NCI-H774 (cell line): ENCODE measurements at regions not wholly inside any gene's neighbourhood (a gene's known extent, or its start where the extent isn't known, plus 50 kb on each side); places are given as distances from the start of the nearest gene placed in this dataset.

Experiments used
- DNase-seq: peaks from one replicate; lab custom pipeline; 2025; lab: John Stamatoyannopoulos, UW

DNA sequence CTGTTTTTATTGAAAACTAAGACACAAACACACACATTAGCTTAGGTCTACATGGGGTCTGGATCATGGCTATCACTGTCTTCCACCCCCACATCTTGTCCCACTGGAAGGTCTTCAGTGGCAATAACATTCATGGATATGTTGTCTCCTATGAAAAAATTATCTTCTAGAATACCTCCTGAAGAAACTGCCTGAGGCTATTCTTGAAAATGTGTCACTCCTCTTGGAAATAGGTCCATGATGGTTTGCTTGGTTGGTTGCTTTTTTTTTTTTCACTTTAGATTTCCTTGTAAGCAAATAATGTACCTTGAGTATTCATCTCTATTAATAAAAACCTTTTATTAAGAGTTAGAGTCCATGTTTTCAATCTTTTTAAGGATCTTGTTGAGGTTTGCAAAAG is 195.3 kb upstream of the PDE5A start:
- no peak for DNase-seq

DNA sequence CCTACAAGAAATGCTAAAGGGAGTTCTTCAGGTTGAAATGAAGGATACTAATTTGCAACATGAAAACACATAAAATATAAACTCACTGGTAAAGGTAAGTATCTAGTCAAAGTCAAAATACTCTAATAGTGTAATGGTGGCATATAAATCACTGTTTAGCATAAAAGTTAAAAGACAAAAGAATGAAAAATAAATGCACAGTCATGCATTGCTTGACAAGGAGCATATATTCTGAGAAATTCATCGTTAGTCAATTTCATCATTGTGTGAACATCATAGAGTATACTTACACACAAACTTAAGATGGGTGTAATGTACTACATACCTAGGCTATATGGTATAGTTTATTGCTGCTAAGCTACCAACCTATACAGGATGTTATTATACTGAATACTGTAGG is 194.4 kb upstream of the PDE5A start:
- DNase-seq, result no peak

DNA sequence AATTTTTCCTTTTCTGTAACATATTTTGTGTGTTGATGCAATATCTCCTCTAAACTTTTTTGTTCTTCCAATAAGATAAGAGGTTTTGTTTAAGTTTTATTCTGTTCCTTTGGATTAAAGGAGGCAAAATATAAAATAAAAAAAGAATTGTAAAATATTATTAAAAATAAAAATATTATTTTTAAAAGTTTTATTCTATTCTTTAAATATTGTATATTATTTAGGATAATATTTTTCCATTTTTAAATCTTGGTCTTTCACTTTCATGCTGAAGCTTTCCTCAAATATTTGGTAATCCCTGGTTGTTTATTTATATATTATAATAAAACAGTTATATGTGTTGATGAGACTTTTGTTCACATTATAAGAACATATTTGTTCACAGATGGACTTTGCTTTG is 187.9 kb upstream of the PDE5A start:
- no peak for DNase-seq

DNA sequence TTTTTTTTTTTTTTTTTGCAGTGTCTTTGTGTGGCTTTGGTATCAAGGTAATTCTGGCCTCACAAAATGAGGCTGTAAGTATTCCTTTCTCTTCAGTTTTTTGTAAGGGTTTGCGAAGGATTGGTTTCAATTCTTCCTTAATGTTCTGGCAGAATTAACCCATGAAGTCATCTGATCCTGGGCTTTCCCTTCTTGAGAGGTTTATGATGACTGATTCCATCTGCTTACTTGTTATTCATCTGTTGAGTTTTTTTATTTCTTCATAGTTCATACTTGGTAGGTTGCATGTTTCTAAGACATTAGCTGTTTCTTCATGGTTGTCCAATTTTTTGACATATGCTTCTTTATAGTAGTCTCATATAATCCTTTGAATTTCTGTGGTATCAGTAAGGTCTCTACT is 181.4 kb upstream of the PDE5A start:
- no peak for DNase-seq

DNA sequence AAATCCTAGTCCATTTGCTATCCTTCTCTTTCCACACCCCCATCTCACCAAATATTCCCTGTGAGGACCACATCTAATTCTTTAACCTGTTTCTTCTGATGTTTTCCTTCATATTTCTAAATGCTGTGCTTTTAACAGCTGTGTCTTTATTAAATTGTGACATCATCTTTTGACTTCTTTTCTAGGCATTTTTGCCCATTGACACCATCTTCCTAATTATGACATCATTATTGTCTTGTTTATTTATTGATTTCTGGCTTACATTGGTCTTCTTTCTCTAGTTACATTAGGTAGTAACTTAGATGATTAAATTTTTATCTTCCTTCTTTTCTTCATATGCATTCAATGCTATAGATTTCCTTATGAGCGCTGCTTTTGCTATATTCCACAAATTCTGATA is 175.8 kb upstream of the PDE5A start:
- DNase-seq, result no peak

DNA sequence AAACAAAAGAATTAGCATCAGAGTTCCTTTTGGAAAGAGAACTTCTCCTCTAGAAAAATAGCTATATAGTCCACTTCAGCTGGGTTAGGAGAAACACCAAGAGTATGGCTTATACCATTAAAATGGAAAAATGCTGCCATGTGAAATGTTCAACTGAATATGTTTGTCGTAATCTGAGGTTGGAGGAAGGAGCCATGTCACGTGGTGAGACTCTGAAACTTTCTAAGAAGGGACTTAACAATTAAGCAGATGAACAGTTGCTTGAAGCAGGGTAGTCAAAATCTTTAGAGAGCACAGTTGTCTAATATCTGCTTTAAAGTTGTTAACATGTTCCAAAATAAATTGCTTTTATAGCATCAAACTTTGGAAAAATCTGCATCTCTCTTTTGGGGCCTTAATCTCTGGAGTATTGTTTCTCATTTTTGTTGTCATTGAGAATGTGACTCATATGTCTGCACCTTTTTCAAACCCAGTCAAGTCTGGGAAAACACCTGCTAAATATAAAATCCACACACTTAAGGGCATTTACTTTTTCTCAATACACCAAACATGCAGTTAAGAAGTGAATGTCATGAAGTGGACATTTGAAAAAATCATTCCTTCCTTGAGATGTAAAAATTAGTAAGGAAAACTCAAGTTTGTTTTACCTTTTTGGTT is 168.8 kb upstream of the PDE5A start:
- no peak for DNase-seq

DNA sequence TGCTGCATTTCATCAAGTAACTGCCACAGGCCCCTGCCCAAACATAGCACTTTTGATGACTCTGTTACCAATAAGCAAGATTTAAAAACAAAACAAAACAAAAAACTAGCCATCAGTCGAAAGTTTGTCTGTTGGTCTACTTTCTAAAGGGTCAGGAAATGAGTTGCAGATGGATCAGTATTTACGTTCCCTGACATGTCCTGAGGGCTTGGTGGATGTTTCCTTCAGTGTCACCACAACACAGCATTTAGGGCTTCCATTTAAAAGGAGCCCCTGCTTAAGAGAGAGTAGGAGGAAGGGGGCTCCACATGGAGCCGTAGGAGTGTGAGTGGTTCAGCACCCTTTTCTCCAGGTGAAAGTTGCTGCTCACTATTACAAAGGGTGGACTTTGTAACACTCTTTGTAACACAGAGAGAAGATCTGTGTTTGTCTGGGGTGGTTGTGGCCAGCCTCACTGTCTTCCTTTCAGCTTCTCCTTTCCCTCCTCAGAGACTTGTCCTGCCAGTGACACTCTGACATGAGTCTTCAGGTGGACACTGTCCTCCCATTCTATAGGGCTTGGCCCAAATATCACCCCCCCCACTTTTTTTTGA is 167.5 kb upstream of the PDE5A start:
- no peak for DNase-seq

DNA sequence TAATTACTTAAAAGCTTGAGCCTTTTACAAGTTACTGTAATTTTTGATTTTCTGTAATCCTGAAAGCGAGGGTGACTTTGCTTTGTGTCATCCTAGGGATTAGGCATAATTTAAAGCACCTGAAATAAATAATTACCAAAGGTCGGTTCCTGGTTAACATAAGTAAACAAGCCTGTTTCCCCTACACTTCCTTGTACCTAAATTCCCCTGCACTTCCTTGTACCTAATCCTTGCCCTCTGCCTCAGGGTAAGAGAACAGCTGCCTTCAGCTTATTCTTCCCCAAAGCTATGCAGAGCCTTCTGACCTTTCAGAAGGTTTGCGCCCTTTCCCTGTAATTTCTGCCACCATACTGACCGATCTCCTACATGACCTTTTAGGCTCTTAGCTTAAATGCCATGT is 166.1 kb upstream of the PDE5A start:
- DNase-seq, result no peak

DNA sequence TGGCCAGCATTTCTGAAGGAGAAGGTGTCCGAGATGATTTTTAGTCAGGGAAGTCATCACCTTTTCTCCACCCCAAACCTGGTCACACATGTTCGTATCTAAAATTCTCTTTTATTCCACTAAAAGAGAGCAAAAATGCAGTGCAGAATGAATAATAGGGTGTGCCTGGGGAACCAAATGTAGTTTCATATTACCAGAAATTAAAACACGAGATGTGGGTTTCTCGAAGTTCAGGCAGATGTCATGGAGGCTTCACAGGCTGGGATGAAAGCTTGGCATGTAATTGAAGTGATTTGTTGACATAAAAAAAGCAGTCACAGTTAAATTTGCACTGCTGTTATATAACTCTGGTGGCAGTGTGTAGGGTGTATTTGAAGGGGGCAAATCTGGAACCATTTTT is 165.5 kb upstream of the PDE5A start:
- DNase-seq, result no peak

DNA sequence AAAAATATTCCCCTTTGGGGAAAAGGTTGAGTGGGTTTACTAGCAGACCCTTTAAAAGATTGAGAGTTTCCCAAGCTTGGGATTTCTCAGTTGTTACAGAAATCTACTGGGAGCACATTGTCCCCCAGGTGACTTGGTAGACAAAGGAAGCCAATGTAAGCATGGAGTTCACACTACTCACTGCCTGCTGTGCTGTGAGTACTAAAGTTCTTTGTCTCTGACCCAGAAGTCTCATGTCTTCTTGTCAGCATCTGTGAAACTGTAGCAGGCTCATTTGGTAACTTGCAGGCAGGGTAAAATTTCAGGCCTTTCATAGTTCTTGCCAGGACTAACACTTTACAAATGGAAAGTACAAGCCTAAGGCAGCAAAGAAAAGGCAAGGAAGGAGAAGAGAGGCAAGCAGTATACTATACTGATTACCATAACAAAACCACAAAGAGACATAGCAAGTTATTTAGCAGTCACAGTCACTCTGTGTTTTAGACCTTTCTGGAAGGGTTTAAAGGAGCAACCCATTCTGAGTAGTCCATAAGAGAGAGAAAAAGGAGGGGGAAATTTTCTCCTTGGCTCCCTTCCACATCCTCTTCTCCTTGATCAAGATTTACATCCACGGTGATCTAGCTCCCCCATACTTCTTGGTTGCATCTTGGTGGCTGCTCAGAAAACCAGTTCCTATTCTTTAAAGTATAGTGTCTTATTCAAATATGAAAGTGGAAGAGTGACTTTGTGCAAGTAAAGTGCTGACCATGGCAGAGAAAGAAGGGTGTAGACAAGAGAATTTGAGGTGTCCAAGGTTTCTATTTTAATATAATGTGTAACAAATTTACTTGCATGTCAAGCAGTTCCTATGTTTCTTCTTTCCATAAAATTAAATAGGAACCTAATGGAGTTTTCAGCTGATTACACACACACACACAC is 160.0 kb upstream of the PDE5A start:
- DNase-seq, result no peak

DNA sequence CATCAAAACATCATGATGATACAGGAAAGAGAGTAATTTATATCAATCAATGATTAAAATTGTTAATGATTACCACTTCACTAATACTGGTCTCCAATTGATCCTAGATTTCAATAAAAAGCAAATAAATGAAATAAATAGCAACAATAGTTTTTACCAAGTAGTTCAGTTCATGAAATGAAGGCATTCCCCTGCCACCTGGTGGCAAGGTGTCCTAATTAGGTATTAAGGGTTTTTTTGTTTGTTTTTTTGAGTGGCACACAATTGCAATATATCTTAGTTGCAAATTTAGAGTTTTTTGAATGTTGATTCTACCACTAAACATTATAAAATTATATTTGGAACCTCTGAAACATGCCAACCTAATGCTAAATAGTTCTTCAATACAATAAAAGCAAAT is 157.4 kb upstream of the PDE5A start:
- DNase-seq, result no peak

DNA sequence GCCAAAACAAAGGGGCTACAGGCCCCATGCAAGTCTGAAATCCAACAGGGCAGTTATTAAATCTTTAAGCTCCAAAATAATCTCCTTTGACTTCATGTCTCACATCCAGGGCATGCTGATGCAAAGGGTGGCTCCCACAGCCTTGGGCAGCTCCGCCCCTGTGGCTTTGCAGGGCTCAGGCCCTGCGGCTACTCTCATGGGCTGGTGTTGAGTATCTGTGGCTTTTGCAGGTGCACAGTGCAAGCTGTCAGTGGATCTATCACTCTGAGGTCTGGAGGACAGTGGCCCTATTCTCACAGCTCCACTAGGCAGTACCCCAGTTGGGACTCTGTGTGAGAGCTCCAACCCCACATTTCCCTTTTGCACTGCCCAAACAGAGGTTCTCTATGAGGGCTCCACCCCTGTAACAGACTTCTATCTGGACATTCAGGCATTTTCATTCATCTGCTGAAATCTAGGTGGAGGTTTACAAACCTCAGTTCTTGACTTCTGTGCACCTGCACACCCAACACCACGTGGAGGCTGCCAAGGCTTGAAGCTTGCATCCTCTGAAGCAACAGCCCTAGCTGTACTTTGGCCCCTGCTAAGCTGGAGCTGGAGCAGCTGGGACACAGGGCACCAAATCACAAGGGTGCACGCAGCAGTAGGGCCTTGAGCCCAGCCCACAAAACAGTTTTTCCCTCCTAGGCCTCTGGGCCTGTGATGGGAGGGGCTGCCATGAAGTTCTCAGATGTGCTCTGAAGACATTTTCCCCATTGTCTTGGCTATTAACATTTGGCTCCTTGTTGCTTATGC is 154.8 kb upstream of the PDE5A start:
- DNase-seq, result no peak

DNA sequence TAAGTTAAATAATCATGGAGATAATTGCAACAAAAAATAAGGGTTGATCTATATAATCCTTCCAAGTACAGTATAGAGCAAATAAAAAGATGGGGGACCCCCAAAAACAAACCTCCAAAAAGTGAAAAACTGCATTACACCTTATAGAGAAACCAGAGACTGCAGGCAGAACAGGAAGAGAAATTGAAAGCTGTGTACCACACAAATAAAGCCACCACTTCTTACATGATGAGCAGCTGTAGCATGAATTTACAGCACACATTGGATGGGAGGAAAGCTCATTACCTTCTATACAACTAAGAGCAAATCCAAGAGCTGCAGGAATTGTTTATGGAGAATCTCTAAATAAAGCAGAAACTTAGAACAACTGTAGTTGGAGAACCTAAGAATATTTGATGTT is 152.4 kb upstream of the PDE5A start:
- no peak for DNase-seq

DNA sequence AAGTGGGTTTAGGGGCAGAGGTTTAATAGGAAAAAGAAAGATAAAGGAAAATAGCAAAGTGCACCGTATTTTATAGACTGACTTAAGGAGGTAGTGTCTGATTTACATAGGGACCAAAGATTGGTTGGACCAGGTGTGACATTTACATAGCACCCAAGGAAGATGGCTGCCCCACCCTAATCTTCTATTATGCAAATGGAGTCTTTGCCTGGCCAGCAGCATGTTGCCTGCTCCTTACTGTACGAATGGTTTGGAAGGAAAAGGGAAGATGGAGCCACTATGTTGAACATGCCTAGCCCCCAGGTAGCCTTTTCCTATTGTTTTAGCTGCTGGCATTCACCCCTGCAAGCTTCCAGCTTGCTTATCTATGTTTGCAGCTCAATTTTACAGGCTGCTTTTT is 146.2 kb upstream of the PDE5A start:
- DNase-seq, result no peak

DNA sequence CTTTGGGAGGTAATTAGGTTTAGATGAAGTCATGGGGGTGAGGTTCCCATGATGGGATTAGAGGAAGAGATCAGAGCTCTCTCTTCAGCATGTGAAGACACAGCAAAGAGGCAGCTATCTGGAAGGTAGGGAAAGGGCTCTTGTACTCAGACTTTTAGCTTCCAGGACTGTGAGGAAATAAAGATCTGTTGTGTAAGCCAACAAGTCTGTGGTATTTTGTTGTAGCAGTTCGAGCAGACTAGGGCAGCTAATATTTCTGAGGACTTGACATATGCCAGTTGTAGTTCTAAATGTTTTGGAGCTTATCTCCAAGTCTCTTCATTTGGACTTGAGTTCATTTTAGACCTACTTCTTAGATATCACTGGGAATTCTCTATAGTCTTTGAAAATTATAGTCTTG is 137.3 kb upstream of the PDE5A start:
- DNase-seq, result no peak

DNA sequence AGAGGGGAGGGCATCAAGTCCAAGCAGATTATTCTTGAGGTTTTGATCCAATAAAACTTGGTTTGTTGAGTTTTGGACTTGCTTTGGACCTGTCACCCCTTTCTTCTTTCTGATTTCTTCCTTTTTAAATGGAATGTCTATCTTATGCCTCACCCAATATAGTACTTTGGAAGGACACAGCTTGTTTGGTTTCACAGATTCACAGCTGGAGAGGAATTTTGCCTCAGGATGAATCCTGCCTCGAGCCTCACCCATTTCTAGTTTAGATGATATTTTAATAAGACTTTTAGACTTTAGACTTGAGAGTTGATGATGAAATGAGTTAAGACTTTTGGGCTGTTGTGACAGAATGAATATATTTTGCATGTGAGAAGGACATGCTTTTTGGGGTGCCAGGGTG is 136.9 kb upstream of the PDE5A start:
- no peak for DNase-seq

DNA sequence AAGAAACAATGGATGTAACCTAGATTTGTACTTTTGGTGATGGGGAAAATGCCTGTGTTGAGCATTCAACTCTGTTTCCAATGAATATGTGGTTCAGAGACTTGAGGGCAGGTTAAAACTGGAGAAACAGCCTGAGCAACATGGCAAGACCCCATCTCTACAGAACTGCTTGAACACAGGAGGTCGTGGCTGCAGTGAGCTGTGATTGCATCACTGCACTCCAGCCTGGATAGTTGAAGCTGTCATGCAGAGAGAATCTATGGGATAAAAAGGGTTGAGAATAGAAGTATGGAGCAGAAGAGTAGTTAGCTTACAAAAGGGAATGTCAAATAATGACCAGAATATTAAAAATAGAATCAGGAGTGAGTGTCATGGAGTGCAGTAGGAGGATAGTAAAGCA is 134.8 kb upstream of the PDE5A start:
- no peak for DNase-seq

DNA sequence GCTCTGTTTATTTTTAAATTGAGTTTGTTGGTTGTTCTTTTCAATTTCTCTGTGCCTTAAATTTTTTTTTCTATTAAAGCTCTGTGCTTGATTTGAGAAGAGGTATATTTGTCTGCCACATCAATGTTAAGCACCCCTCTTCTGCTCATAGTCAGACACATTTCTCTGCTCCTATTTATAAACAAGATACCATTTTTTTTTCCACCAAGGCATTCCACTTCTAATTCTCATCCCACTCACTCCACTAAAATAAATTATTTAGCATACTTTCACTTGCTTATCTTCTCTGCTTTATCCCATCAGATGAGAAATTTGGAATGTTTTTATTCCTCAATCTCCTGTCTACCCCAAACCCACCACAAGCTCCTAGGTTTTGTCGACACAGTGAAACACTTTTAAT is 127.0 kb upstream of the PDE5A start:
- DNase-seq, result no peak

DNA sequence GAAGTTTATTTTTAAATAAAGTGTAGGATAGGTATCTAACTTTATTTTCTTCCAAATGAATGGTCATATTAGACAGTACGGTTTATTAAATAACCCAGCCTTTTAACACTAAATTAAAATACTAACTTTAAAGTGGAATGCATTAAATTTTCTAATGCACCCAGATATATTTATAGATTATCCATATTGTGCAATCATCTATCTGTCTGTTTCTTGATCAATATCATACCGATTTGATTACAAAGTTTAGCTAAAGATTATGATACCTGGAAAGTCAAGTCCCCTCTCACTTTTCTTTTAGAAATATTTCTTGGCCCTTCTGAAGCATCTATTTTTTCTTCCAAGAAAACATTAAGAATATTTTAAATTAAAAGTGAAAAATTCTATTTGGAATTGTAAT is 124.3 kb upstream of the PDE5A start:
- no peak for DNase-seq

DNA sequence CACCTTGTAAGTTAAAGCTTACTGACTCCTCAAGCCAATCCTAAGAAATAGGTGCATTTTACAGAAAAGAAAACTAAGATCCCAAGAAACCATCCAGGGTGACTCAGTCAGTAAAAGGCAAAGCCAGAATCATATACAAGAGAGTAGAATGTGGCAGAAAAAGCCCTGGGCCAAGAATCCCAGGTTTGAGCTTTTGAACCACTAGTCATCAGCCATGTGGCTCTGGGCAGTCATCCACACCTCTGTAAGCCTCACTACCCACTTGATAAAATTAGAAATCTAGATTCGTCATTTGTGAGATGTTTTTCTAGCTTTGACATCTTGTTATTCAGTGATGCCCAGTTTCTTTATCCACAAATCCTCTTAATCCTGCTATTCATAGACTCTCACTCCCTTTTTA is 122.2 kb upstream of the PDE5A start:
- no peak for DNase-seq

DNA sequence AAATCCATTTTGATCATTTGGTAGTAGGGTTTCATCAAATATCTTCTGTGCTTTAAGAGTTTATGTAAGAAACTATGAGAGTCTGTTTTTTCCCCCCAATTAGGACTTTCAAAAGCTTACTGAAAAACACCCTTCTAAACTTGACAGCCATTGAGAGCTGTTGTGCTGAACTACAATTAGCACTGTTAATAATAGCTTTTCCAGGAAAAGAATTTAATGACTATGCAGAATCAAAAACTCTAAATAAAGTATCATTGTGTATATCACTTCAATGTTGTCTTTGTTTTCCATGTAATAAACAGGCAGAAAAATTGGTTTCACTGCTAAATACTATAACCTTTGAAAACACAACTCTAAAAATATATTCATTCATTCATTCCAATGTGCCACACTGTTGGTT is 121.4 kb upstream of the PDE5A start:
- no peak for DNase-seq

DNA sequence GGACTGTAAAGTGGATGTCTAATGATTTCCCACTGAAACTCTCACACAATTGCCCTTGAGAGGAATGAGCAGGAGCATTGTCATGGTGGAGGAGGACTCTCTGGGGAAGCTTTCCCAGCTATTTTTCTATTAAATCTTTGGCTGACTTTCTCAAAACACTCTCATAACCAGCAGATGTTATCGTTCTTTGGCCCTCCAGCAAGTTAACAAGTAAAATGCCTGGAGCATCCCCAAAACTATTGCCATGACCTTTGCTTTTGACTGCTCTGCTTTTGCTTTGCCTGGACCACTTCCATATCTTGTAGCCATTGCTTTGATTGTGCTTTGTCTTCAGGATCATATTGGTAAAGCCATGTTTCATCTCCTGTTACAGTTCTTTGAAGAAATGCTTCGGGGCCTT is 120.2 kb upstream of the PDE5A start:
- no peak for DNase-seq

DNA sequence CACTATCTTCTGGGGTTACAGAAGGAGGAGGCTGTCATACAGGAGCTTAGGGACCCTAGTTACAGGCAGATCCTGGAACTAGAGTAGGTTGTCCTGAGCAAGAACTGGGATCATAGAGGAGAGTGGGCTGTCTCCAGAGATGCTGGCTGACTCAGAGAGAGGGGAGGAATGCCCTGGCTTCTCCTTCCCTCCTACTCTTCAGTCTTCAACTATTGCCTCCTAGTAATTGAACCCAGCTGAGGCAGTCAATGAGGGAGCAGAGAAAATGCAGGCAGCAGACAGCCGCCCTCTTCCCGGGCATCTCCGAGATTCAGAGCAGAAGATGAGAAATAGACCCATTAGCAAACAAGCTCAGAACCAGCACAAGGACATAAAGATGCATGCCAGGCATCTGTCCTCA is 118.3 kb upstream of the PDE5A start:
- DNase-seq, result no peak
